Mammary epithelial cell (primary cell): ENCODE measurements at regions not wholly inside any gene's neighbourhood (a gene's known extent, or its start where the extent isn't known, plus 50 kb on each side); places are given as distances from the start of the nearest gene placed in this dataset.

Experiments used
- CTCF ChIP-seq, 2 donors: IDR thresholded peaks in 1 of 2; conservative IDR thresholded peaks in 1 of 2; 2 replicates each; pipeline ENCODE4 v1.5.1; 2011 to 2012; ENCODE audit warnings: inconsistent platforms in 2 of 2, low read length in 2 of 2, mild to moderate bottlenecking in 2 of 2, control low read depth in 1 of 2, low read depth in 1 of 2; ENCODE audit not compliant: insufficient read depth in 1 of 2; ENCODE audit errors: extremely low read depth in 1 of 2
- EZH2 ChIP-seq: IDR thresholded peaks from 2 replicates; pipeline ENCODE4 v1.6.1; 2012; ENCODE audit warnings: low read length, inconsistent platforms, borderline replicate concordance

GRCh38 chr17:72318131-72318530, 197.3 kb downstream of the SOX9 start:
- TF ChIP-seq CTCF (conservative IDR thresholded peaks at IDR 0.05 in 1 of 2, IDR thresholded peaks at IDR 0.05 in 1 of 2; ENCODE audit: extremely low read depth in 1 of 2, insufficient read depth in 1 of 2, low read depth in 1 of 2, low read length in 2 of 2) (no peak), EZH2 (no peak)
